NCI-H187 (cell line): ENCODE measurements at regions not wholly inside any gene's neighbourhood (a gene's known extent, or its start where the extent isn't known, plus 50 kb on each side); places are given as distances from the start of the nearest gene placed in this dataset.

Source experiments
- DNase-seq, 2 experiments: peaks; one replicate each; lab custom pipeline; 2025; lab: John Stamatoyannopoulos, UW

GRCh38 chr15:89421219-89421618 is 75.2 kb downstream of the RHCG start:
- no peak for DNase-seq

- DNase-seq = no peak
These were observed 76.9 kb downstream of the RHCG start for GRCh38 chr15:89419370-89419984.

- DNase-seq = no peak
These were observed 79.1 kb downstream of the RHCG start for GRCh38 chr15:89417206-89417725.

DNA sequence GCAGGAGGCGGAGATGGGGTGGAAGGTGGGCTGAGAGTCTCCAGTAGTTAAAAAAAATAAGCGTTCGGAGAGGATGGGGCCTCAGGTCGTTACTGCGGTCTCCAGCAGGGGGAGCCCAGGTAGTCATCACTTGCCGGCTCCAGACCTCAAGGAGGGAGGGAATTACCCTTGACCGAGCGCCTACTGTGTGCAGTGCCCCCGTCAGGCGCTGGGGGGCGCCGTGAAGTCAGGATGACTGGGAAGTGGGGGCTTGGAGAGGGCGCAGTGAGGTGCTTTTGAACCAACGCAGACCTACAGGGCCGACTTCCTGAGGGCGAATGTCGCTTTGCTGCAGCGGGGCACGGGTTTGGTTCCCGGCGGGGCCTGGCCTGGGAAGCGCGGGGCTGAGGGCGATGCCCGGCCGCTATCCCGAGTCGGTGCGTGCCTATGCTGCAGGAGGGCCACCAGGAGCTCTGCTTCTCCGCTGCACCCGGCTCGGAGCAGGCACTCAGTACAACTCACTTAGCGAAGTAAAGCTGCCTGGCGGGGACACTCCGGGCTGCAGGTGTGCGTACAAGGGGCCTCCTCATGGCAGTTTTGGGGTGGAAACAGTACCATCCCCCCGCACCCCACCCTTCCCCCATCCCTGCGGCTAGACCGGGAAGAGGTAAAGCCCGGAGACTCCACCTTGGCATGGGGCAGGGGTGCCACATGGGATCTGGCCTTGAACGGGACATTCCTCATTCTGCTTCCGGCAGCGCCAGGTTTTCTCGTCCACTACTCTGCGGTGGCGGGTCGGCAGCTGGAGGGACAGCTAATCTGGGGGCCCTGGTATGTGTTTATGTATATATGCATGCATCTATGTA is 79.8 kb downstream of the RHCG start:
- peak in 1 of 2 experiments; percentile 21 for DNase-seq

DNA sequence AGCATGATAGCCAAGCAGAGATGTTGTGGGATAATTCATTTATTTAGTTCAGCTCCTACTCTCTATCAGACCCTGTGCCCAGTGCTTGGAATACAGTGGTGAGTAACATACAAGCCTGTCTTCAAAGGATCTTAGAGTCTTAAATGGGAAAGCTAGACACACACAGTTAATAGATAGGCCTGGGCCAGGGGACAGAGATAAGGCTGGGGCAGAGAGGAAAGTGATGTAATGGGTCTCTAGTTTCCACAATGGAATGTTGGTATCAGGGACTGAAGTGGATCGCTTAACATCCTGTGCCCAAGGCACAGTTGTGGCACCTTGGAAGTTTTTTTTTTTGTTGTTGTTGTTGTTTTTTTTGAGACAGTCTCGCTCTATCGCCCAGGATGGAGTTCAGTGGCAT is 79.9 kb upstream of the POLG start:
- DNase-seq = no peak

GRCh38 chr15:89413877-89414276 is 79.3 kb upstream of the POLG start:
- DNase-seq = no peak

- DNase-seq = no peak
These were observed 78.3 kb upstream of the POLG start for GRCh38 chr15:89412905-89413411.

DNA sequence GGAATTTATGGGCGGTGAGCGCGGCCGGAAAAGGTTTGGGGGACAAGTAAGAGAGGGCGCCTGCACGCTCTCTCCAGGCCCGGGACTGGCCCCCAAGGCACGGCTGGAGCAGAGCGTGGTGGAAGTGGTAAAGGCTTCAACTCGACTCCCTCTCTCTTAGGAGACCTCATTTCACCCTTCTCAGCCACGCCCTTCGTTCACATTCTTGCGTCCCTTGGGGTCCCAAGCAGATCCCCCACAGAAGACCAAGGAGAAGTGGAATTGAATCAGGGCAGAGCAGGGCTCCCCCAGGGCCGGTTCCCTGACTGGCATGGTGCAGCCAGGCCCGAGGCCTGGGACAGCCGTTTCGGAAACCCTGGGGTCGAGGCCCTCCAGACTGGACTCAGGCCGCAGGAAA is 75.4 kb upstream of the POLG start:
- DNase-seq = no peak

- no peak for DNase-seq
These were observed 74.8 kb upstream of the POLG start for GRCh38 chr15:89409184-89410038.

GRCh38 chr15:89408372-89409183 is 74.0 kb upstream of the POLG start:
- DNase-seq = no peak

DNA sequence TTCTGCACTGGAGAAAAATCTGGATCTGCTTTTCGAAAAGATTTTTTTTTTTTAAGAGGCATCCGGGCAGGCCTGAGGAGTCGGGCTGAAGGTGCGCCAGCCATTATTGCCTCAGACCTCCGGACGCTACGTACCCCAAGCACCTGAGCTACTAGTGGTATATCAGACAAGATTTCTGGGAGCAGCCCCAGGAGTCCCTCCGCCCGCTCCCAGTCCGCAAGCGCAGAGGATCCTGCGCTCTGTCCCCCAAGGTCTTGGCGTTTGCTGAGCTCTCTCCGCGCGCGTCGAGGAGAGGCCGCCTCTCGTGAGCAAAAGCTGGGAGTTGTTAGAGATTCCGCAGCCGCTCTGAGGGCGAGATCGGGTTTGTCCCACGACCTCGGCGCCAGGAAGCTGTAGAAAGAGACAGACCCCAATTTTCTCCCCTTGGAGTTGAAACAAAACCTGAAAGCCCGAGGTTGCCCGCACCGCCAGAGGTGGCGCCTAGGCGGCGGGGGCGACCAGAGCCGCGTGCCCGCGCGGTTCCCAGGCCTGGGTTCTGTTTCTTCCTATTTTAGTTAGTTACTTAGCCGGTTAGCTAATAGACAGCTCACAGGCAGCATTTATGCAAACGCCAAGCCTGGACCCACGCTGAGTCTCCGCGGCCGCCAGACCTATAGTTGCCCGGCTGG is 72.5 kb upstream of the POLG start:
- DNase-seq = no peak

- no peak for DNase-seq
These were observed 71.8 kb upstream of the POLG start for GRCh38 chr15:89406218-89406939.

DNA sequence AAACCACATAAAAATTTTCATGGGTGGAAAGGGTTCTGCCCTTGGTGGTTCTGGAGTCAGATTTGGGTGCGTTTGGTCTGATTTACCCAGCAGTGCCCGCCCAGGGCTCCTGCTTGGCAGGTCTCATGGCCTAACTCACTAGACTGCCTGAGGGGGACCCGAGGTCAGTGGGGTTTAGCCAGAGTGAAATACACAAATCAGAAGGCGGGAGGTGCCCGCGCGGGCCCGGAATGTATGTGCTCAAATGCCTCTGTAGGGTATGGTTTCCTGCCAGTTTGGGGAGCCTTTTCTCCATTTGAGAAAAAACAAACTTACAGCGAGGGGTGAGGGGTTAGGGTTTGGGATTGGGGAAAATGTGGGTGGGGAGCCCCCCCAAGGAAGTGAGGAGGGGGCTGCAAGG is 70.9 kb upstream of the POLG start:
- DNase-seq = no peak

DNA sequence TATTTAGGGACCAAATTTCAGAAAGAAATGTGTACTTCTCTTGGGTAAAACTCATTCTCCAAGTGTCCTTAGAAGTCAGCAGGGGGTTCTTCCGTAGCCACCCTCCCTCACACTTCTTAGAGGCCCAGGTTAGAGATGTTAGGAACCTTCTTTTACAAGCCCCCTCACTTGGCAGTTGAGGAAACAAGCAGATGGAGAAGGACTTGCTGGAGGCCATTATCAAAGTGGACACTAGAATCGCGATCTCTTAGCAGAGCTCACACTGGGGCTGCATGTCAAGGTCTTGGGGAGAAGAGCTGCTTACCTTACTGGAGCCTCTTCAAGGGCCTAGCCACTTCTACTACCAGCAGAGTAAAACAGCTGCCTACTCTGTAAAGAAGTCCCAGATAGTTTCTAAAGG is 69.4 kb upstream of the POLG start:
- no peak for DNase-seq

DNA sequence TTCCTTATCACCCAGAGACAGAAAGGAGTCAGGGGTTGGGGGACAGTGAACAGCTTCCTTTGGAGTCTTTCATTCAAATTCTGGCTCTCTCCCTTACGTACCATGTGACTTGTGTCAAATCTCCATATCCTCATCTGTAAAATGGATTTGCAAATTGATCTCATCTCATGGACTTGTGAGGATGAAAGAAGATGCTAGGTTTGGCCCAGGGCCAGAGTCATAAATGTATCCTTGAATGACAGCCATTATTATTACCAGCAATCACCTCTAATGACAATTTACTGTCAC is 67.8 kb upstream of the POLG start:
- DNase-seq = no peak

GRCh38 chr15:89401631-89402517 is 67.2 kb upstream of the POLG start:
- no peak for DNase-seq

DNA sequence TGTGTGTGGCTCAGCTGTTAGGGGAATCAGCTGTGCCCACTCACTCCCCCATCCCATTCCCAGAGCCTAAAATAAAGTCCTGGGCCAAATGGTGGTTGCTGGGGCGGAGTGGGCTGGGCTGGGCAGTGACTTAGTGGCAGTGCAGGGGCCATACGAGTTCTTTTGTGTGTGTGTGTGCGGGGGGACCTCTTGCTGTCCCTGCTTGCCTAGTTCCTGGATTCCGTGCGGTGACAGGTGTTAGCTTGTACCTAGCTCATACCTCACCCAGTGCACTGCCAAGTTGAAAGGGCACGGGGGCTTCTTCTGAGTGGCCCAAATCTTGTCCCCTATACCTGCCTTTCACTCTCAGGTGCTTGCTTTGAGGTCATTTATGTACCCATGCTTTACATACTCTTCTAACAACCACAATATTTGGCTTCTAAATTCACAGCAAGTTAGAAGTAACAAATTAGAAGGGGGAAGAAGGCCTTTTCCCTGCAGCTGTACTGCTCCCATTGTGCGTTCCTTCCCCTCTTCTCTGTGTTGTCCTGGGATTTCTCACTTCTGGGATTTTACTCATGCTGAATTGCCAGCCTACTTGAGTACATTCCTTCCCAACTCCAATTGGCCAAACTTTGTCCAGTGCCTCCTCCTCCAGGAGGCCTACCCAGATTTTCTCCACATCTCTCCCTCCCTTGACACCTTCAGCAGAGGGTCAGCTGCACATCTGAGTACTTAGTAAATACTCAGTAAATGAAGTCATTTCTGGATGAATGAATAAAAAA is 66.3 kb upstream of the POLG start:
- DNase-seq = no peak

GRCh38 chr15:89400116-89400781 is 65.6 kb upstream of the POLG start:
- DNase-seq = no peak
